Activated CD4-positive, alpha-beta T cell treated with anti-CD3 and anti-CD28 coated beads for 48 hours (primary cell): ENCODE measurements at regions not wholly inside any gene's neighbourhood (a gene's known extent, or its start where the extent isn't known, plus 50 kb on each side); places are given as distances from the start of the nearest gene placed in this dataset.

Source experiments
- DNase-seq: peaks from one replicate; pipeline ENCODE4 v3.0.0-alpha.2; 2020

DNA sequence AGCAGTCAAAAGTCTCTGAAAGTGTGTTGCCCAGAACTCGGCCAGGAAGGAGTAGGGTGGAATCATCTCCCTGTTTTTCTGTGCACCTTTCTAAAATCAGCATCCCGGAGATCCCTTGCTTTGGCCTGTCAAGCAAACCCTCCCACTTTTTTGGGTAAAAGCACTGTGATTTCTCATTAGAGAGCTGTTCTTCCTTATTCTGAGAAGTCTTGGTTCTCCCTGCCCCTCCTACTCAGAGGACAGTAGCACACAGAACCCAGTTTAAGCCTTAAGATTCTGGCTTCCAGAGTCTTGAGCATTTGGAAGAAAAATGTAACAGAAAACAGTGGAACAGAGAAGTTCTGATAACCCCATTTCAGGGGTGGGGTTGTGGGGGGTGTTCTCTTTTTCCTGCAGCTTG, 52.6 kb upstream of the KATNAL1 start:
- no peak for DNase-seq

DNA sequence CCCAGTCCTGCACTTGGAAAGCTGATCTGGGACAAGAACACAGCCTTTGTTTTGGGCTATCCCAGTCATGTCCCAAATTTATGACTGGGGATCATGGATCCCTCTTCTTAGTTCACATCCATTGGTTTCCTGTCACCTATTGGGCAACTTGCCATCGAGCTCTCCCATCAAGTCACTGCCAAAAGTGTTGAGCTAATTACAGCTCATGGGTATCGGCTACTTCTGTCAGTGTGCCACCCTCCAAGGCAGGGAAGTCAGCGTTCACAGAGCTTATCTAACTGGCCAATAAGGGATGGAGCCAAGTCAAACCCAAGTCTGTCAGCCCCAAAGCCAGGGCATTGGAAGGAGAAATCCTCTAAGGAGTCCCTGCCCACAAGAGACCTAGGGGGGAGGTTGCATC, 53.2 kb upstream of the KATNAL1 start:
- no peak for DNase-seq

DNA sequence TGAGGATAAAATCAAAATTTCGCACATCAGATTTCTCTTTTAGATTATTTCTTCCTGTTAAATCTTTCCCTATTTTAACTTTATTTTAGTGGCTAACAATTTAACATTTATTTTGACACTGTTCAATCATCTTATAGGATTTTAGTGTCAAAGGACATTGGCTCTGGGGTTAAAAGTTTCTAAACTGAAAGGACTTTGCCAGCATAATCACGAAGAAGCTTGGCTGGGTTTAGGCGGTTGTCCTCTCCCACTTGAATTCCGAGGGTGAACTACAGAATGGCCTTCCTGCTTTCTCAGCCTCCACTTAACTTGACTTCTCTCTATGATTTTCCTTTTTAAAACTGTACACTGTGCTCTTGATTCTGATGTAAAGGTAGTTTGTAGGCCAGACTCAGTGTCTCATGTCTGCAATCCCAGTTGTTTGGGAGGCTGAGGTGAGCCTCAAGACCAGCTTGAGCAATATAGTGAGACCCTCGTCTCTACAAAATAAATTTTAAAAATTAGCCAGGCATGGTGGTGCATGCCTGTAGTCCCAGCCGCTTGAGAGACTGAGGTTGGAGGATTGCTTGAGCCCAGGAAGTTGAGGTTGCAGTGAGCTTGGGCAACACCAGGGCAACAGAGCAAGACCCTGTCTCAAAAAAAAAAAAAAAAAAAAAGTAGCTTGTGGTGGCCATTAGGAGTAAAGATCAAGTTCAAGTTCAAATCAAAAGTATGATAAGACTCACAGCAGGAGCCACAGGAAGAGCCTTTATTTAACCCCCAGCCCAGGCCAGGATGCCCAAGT, 54.8 kb upstream of the KATNAL1 start:
- DNase-seq = no peak

DNA sequence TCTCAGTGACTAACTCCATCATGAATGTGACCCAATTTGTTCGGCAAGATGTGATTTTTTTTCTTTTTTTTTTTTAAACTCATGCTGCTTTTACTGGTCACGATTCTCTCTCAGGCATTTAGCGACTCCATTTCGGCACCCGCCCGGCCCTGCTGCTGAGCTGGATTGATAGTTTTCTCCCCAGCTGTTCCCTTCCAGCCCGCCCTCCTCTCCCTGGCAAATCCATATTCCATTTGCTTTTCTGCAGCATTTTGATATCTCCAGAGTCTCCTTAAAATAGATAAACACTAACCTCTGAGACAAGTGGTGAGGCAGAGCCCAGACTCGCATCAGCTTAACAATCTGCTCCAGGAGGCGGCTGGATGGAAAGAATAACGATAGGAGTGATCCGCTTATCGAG, 55.5 kb upstream of the KATNAL1 start:
- DNase-seq = no peak

DNA sequence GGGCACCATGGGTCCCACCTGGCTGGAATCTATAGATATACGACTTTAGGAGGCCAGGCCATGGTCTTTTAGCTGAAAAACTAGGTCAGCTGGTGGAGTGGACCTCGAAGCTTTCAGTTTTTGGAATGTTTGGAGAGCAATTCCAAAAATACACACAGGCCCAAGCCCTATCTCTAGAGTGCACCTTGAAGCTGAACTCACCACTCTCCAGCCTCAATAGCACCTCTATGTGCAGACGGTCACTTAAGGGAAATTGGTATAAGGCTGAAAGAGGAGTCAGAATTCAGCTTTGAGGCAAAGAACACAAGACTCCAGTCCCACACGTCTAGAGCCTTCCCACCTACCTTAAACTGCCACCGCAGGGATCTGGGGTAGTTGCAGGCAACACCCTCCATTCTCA, 56.4 kb upstream of the KATNAL1 start:
- DNase-seq = no peak

DNA sequence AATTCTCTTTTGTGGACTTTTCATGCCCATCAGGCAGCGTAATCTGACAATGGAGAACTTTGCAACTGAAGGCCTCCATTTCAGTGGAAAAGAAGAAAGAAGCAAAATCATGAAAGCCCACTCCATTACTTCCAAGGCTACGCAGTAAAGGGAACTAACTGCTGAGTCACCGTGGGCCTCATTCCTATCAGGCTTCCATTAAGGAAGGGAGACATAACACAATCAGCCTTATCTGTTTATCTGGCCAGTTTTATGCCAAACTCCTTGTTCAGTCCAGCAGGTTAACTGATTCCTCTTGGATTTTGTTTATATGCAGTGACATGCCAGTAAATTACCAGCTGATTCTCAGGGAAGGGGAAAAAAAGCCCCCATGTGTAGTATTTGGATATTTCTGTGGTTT, 56.8 kb upstream of the KATNAL1 start:
- no peak for DNase-seq

DNA sequence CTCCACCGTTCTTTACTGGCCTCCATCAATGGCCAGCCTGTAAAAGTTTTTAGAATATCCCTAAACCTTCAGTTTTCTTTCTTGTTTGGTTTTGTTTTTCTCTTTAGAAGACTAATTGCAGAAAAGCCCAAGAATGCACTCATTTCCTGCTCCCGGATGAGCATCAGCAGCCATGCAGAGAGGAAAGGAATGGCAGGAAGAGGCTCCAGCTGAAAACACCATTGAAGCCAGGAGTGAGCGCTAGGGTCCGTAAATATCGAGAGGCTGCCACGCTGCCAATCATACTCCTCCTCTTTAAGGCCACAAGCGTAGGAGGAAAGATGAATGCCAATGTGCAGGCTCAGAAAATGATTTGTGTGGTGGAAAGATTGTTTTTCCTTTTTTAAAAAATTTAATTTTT, 57.4 kb upstream of the UBE2L5 start:
- DNase-seq = no peak

DNA sequence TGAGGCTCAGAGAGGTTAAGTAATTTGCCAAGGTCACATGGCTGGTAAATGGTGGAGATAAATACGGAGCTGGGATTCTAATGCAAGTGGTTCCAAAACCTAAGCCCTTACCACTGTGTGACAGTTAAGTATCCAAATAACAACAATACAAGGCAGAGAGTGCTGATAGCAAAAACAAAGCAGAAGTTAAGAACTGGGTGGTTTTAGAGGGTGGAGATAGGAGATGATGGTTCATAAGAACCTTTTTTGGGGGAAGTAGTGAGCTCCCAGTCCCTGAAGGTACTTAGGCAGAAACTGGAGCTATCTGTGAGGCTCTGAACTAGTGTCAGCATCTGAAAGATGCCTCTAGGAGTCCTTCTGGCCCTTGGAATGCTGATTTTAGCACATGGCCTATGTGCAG, 56.2 kb upstream of the UBE2L5 start:
- no peak for DNase-seq

DNA sequence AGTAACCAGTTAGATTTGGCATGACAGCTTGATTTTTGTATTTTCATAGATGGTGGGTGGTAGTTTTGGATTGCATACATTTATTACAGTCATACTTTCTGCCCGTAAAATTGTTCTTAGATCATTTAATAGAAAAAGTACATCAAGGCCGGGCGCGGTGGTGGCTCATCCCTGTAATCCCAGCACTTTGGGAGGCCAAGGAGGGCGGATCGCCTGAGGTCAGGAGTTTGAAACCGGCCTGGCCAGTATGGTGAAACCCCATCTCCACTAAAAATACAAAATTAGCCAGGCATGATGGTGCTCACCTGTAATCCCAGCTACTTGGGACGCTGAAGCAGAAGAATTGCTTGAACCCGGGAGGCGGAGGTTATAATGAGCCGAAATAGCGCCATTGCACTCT, 55.0 kb upstream of the UBE2L5 start:
- no peak for DNase-seq

DNA sequence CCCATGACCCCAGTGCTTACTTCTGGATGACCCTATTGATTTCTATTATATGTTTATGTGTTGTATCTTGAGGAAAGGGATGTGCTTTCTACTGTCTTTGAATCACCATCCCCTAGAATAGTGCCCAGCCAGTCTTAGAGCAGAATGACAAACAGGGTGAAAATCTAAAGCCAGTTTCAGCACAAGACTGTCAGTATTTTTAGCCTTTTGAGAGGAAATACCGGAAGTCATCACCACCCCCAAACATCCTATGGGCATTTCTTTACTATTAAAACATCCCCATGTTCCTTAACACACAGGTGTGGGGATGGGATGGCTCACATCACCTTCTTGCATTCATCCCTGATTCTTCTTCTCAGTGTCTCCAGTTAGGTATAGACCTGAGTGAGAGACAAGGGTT, 52.1 kb upstream of the UBE2L5 start:
- no peak for DNase-seq

DNA sequence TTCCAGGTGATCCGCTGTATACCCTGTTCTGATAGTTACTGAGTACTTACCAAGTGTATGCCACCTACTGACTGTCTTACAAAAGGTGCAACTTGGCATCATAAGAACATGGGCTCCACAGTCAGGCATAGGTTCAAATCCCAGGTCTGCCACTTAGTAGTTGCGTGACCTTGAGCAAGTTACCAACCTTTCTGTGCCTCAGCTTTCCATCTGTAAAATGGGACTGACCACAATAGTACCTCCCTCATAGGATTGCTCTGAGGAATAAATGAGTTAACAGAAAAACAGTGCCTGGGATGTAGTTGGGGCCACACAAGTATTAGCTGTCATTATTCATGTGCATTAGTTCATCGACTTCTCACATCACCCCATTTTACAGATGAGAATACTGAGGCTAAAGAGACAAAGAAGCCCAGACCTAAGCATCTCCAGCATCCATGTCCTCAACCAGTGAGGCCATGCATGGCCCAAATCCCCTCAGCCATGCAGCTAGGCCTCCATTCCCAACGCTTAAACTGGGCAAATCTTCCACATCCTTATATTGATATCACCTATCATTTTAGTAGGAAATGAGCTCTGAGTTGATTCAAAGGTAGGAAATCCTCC, 51.3 kb upstream of the UBE2L5 start:
- DNase-seq = no peak

DNA sequence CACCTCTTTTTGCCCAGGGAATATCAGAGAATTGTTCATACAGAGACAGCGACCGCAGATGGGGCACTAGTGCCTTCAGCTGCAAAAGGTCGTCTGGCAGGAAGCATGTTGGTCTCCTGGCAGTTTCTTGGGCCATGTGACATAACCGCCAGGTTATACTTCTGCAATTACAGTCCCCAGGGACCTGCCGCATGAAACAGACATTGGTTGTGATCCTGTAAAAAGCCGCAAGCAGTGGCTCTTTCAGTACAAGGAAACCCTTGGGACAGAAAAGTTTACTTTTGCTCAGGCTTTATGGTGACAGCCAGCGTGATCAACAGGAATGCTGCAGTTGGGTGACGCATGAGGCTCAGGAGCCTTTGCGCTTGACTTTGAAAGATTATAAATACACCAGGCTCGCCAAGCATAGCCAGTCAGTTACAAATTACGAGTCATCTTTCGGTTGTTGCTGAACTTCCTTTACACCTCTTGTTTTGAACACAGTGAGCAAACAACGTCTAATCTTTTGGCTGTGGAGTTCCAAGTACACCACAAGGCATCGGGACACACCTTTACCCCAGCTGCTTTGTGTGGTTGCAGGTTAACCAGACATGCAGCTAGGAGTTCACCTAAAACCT, 50.5 kb upstream of the UBE2L5 start:
- DNase-seq = peak; percentile 59
